ENCODE measurements at regions not wholly inside any gene's neighbourhood (a gene's known extent, or its start where the extent isn't known, plus 50 kb on each side); places are given as distances from the start of the nearest gene placed in this dataset.

- no peak for TF ChIP-seq POLR2A (IDR thresholded peaks at IDR 0.05; ENCODE audit: low read depth)
- TF ChIP-seq POLR2AphosphoS5 (IDR thresholded peaks at IDR 0.05) = no peak
- TF ChIP-seq CTCF (IDR thresholded peaks at IDR 0.05) = no peak
Observed at GRCh38 chr16:66196770-66197169, 169.7 kb upstream of the CDH5 start.
